ENCODE measurements at regions not wholly inside any gene's neighbourhood (a gene's known extent, or its start where the extent isn't known, plus 50 kb on each side); places are given as distances from the start of the nearest gene placed in this dataset.
"Not testable (repeated sequence)": the region's sequence is repeated elsewhere in the genome, so short reads cannot be mapped to it uniquely, and the experiment has no call there.

DNA sequence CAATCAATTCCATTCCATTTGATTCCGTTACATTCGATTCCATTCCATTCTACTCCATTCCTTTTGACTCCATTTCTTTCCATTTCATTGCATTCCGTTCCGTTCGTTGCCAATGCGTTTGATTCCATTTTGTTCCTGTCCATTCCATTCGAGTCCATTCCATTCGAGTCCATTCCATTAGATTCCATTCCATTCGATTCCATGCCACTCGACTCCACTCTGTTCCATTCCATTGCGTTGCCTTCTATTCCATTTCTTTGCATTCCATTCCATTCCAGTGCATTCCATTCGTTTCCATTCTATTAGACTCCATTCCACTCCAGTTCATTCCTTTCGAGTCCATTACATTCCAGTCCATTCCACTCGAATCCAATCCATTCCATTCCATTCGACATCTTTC lies 2587.5 kb upstream of the TPTE start:
- Histone ChIP-seq H3K14ac (ENCODE audit: low read length in 2 of 2) (no peak overlapping the region), H4K8ac (ENCODE audit: low read length) (no peak overlapping the region), H4K91ac (ENCODE audit: low read length) (no peak overlapping the region), H3K9me3 (ENCODE audit: control insufficient read depth, low read length) (peaks cover 97% of the 10 kb centered on the region), H2BK12ac (ENCODE audit: low read length in 2 of 2) (no peak overlapping the region), H2BK5ac (ENCODE audit: low read depth, low read length, poor library complexity, severe bottlenecking) (no peak overlapping the region), H3K4me1 (ENCODE audit: control insufficient read depth, insufficient read depth, low read depth, low read length) (no peaks in the 10 kb centered on the region), H2AK5ac (ENCODE audit: low read length, severe bottlenecking) (no peak overlapping the region), H3K27me3 (ENCODE audit: control insufficient read depth in 1 of 2, insufficient read depth in 1 of 2, low read length in 2 of 2) (no peaks in the 10 kb centered on the region), H3K4ac (ENCODE audit: low read depth in 1 of 2, low read length in 2 of 2) (no peak overlapping the region), H3K23ac (ENCODE audit: low read length in 2 of 2) (no peak overlapping the region), H3K4me3 (ENCODE audit: insufficient read depth in 1 of 2, low read depth in 1 of 2, low read length in 2 of 2) (no peak overlapping the region), H3K18ac (ENCODE audit: low read depth in 1 of 2, low read length in 2 of 2) (no peak overlapping the region), H2BK15ac (ENCODE audit: low read depth, poor library complexity, severe bottlenecking) (no peak overlapping the region), H2AFZ (ENCODE audit: low read depth, low read length) (no peak overlapping the region), H2BK120ac (ENCODE audit: low read depth, low read length) (no peak overlapping the region), H3K9ac (ENCODE audit: low read length) (no peak overlapping the region), H3K27ac (ENCODE audit: low read length, poor library complexity, severe bottlenecking) (no peak overlapping the region), H3K4me2 (ENCODE audit: low read length, poor library complexity, severe bottlenecking) (no peak overlapping the region), H3K79me1 (replicated peaks; ENCODE audit: low read length, poor library complexity, severe bottlenecking) (no peaks in the 10 kb centered on the region), H3K36me3 (ENCODE audit: control insufficient read depth in 1 of 2, insufficient read depth in 2 of 2, low read depth in 1 of 2, low read length in 2 of 2) (no peaks in the 10 kb centered on the region)
- no peak for DNase-seq
- WGBS, result 77% methylated on average over 15 of the region's 15 CpGs

DNA sequence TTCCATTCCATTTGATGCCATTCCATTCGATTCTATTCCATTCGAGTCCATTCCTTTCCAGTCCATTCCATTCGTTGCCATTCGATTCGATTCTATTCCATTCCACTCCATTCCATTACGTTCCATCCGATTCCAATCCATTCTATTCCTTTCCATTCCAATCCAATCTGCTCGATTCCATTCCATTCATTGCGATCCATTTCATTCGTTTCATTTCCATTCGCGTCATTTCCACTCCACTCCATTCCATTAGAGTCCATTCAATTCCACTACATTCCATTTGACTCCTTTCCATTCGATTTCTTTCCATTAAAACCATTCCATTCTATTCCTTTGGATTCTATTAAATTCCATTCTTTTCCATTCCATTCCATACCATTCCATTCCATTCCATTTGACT lies 2584.1 kb upstream of the TPTE start:
- WGBS, result 81% methylated on average over 13 of the region's 13 CpGs
- H2BK15ac ChIP-seq (ENCODE audit: low read depth, poor library complexity, severe bottlenecking); H2AK5ac ChIP-seq (ENCODE audit: low read length, severe bottlenecking): not testable (repeated sequence)

DNA sequence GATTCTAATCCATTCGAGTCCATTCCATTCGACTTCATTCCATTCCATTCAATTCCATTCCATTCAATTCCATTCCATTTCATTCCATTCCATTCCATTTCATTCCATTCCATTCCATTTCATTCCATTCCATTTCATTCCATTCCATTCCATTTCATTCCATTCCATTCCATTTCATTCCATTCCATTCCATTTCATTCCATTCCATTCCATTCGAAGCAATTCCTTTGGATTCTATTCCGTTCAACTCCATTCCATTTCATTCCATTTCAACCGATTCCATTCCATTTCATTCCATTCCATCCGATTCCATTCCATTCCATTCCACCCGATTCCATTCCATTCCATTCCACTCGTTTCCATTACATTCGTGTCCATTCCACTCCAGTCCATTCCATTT lies 2583.2 kb upstream of the TPTE start:
- not testable (repeated sequence) for H2BK5ac ChIP-seq (ENCODE audit: low read depth, low read length, poor library complexity, severe bottlenecking); H2BK15ac ChIP-seq (ENCODE audit: low read depth, poor library complexity, severe bottlenecking); H3K4ac ChIP-seq (ENCODE audit: low read depth in 1 of 2, low read length in 2 of 2); H3K18ac ChIP-seq (ENCODE audit: low read depth in 1 of 2, low read length in 2 of 2); H2BK120ac ChIP-seq (ENCODE audit: low read depth, low read length); H3K23ac ChIP-seq (ENCODE audit: low read length in 2 of 2); H2BK12ac ChIP-seq (ENCODE audit: low read length in 2 of 2); H4K8ac ChIP-seq (ENCODE audit: low read length); H3K79me1 ChIP-seq (replicated peaks; ENCODE audit: low read length, poor library complexity, severe bottlenecking); H2AK5ac ChIP-seq (ENCODE audit: low read length, severe bottlenecking); H3K27ac ChIP-seq (ENCODE audit: low read length, poor library complexity, severe bottlenecking); H2AFZ ChIP-seq (ENCODE audit: low read depth, low read length); H3K14ac ChIP-seq (ENCODE audit: low read length in 2 of 2); H3K36me3 ChIP-seq (ENCODE audit: control insufficient read depth in 1 of 2, insufficient read depth in 2 of 2, low read depth in 1 of 2, low read length in 2 of 2); H3K4me1 ChIP-seq (ENCODE audit: control insufficient read depth, insufficient read depth, low read depth, low read length); H3K27me3 ChIP-seq (ENCODE audit: control insufficient read depth in 1 of 2, insufficient read depth in 1 of 2, low read length in 2 of 2); DNase-seq; H3K4me2 ChIP-seq (ENCODE audit: low read length, poor library complexity, severe bottlenecking); H4K91ac ChIP-seq (ENCODE audit: low read length); H3K9ac ChIP-seq (ENCODE audit: low read length)
- WGBS, result 68% methylated on average over 9 of the region's 9 CpGs
- Histone ChIP-seq H3K4me3 (ENCODE audit: insufficient read depth in 1 of 2, low read depth in 1 of 2, low read length in 2 of 2) (peak overlapping the region in 1 of 2 experiments; percentile 0), H3K9me3 (ENCODE audit: control insufficient read depth, low read length) (peaks cover 100% of the 10 kb centered on the region)

More for the DNA sequence above, 2584.1 kb upstream of the TPTE start:
- H2BK5ac ChIP-seq (ENCODE audit: low read depth, low read length, poor library complexity, severe bottlenecking); H2AFZ ChIP-seq (ENCODE audit: low read depth, low read length); DNase-seq; H2BK120ac ChIP-seq (ENCODE audit: low read depth, low read length); H3K36me3 ChIP-seq (ENCODE audit: control insufficient read depth in 1 of 2, insufficient read depth in 2 of 2, low read depth in 1 of 2, low read length in 2 of 2); H3K27me3 ChIP-seq (ENCODE audit: control insufficient read depth in 1 of 2, insufficient read depth in 1 of 2, low read length in 2 of 2); H4K8ac ChIP-seq (ENCODE audit: low read length); H3K4ac ChIP-seq (ENCODE audit: low read depth in 1 of 2, low read length in 2 of 2); H3K79me1 ChIP-seq (replicated peaks; ENCODE audit: low read length, poor library complexity, severe bottlenecking); H4K91ac ChIP-seq (ENCODE audit: low read length); H3K9ac ChIP-seq (ENCODE audit: low read length); H3K4me1 ChIP-seq (ENCODE audit: control insufficient read depth, insufficient read depth, low read depth, low read length); H3K4me2 ChIP-seq (ENCODE audit: low read length, poor library complexity, severe bottlenecking); H3K18ac ChIP-seq (ENCODE audit: low read depth in 1 of 2, low read length in 2 of 2); H2BK12ac ChIP-seq (ENCODE audit: low read length in 2 of 2); H3K4me3 ChIP-seq (ENCODE audit: insufficient read depth in 1 of 2, low read depth in 1 of 2, low read length in 2 of 2); H3K14ac ChIP-seq (ENCODE audit: low read length in 2 of 2); H3K23ac ChIP-seq (ENCODE audit: low read length in 2 of 2); H3K27ac ChIP-seq (ENCODE audit: low read length, poor library complexity, severe bottlenecking): not testable (repeated sequence)
- H3K9me3 ChIP-seq (ENCODE audit: control insufficient read depth, low read length), result peaks cover 100% of the 10 kb centered on the region

DNA sequence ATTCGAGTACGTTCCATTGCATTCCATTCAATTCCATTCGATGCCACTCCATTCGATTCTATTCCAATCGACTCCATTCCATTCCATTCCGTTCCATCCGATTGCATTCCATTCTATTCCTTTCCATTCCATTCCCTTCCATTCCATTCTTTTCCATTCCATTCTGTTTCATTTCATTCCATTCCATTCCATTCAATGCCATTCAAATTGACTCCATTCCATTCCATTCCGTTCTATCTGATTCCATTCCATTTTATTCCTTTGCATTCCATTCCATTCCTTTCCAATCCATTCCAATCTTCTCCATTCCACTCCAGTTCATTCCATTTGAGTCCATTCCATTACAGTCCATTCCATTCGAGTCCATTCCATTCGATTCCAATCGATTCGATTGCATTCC lies 2580.0 kb upstream of the TPTE start:
- not testable (repeated sequence) for H3K4me2 ChIP-seq (ENCODE audit: low read length, poor library complexity, severe bottlenecking); H2BK15ac ChIP-seq (ENCODE audit: low read depth, poor library complexity, severe bottlenecking); H3K4me3 ChIP-seq (ENCODE audit: insufficient read depth in 1 of 2, low read depth in 1 of 2, low read length in 2 of 2); H2BK5ac ChIP-seq (ENCODE audit: low read depth, low read length, poor library complexity, severe bottlenecking); H2BK12ac ChIP-seq (ENCODE audit: low read length in 2 of 2); H3K27ac ChIP-seq (ENCODE audit: low read length, poor library complexity, severe bottlenecking); H3K4ac ChIP-seq (ENCODE audit: low read depth in 1 of 2, low read length in 2 of 2); H3K14ac ChIP-seq (ENCODE audit: low read length in 2 of 2); H4K8ac ChIP-seq (ENCODE audit: low read length); H3K36me3 ChIP-seq (ENCODE audit: control insufficient read depth in 1 of 2, insufficient read depth in 2 of 2, low read depth in 1 of 2, low read length in 2 of 2); H4K91ac ChIP-seq (ENCODE audit: low read length); H2BK120ac ChIP-seq (ENCODE audit: low read depth, low read length); H3K79me1 ChIP-seq (replicated peaks; ENCODE audit: low read length, poor library complexity, severe bottlenecking); H3K9ac ChIP-seq (ENCODE audit: low read length); H3K18ac ChIP-seq (ENCODE audit: low read depth in 1 of 2, low read length in 2 of 2); H2AK5ac ChIP-seq (ENCODE audit: low read length, severe bottlenecking); H2AFZ ChIP-seq (ENCODE audit: low read depth, low read length); H3K27me3 ChIP-seq (ENCODE audit: control insufficient read depth in 1 of 2, insufficient read depth in 1 of 2, low read length in 2 of 2); H3K23ac ChIP-seq (ENCODE audit: low read length in 2 of 2); DNase-seq; H3K4me1 ChIP-seq (ENCODE audit: control insufficient read depth, insufficient read depth, low read depth, low read length)
- 86% methylated on average over 12 of the region's 12 CpGs for WGBS
- H3K9me3 ChIP-seq (ENCODE audit: control insufficient read depth, low read length), result peaks cover 99% of the 10 kb centered on the region

Data from mesenchymal stem cell (in vitro differentiated cells and primary cell).